GM21360 (cell line): ENCODE measurements at regions not wholly inside any gene's neighbourhood (a gene's known extent, or its start where the extent isn't known, plus 50 kb on each side); places are given as distances from the start of the nearest gene placed in this dataset.

Source experiments
- ATAC-seq: cut with Tn5 transposase; IDR thresholded peaks from one replicate; pipeline ENCODE4 v1.9.1; 2021; ENCODE audit warnings: mild to moderate bottlenecking, moderate library complexity; ENCODE audit not compliant: unreplicated experiment

DNA sequence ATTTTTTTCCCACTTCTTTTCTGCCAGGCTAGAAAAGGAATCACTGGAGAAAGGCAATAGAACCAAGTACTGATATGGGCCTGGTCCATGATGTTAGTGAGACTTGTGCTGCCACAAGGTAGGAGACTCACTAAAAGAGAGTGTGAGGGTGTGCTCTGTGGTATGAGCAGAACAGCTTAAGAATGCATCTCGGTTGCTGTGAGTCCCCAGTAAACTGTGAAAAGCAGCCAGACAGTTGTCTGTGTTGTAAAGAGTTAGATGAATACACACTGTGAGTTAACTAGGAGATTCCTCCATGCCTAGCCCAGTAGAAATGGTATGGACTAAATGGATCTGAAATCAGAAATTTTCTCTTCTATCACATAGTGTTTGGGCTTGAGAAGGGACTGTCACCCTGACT, 1177.3 kb upstream of the MIR17HG start:
- ATAC-seq: no peak

DNA sequence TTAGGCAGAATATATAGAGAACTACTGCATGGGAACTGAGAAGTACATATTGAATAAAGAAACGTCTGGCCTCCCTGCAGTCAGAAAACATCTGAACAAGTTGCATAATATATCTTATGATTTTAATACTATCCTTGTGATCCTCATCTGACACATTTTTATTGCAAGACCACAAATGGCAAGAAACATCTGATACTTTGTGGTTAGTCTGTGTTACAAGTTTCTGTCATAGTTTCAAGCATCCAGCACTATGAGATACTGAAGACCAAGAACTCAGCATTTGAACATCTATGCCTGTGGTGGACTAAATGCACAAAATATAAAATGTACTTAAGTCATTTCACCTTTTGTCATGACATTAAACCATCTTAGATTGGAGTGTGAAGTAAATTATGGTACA, 1175.8 kb upstream of the MIR17HG start:
- no peak for ATAC-seq

DNA sequence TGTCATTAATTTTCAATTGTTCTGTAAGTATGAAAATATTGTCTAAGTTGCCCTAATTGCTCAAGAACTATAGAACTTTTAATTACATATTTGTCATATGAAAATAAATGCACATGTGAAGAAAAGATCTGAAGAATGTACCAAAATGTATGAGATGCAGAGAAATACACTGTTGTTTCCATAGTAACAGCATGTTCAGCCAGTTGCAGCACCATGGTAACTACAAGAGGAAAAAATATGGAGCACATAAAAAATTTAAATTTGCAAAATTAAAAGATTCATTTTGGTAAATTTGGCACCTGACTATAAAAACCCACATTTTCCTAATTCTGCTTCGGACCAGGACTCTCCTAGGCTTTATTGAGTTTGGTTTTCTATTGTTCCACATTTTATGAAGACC, 1170.0 kb upstream of the MIR17HG start:
- no peak for ATAC-seq

DNA sequence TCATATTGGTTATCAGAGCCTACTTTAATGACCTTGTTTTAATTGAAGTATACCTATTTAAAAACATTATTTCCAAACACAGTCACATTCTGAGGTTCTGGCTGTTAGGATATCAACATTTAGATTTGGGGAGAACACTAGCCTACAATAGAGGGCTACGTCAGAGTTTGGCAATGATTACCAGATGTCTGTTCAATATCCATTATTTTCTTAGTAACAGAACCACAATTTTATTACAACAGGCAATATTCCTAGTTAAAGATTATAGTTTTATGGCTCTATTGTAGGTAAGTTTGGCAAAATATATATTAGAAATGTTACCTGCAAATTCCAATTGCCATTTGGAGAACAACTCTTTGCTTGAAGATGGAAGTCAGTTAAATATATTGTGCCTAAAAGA, 1163.1 kb upstream of the MIR17HG start:
- no peak for ATAC-seq

DNA sequence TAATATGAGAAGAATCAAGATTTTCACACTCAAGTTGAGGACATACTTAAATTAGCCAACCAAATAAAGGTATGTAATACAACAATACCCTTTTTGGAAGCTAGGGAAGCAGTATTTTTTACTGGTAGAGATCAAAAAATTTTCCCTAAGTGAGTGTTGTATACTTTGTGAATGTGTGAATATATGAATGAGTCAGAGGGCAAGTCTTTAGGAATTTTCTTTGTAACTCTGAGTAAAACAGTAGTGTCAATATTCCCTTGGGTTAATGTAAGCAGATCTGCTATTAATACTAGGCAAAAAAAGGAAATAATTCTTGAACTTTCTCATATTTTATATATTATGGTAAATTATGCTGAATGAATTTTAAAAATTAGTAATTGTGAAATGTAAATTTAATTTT, 1161.8 kb upstream of the MIR17HG start:
- no peak for ATAC-seq

DNA sequence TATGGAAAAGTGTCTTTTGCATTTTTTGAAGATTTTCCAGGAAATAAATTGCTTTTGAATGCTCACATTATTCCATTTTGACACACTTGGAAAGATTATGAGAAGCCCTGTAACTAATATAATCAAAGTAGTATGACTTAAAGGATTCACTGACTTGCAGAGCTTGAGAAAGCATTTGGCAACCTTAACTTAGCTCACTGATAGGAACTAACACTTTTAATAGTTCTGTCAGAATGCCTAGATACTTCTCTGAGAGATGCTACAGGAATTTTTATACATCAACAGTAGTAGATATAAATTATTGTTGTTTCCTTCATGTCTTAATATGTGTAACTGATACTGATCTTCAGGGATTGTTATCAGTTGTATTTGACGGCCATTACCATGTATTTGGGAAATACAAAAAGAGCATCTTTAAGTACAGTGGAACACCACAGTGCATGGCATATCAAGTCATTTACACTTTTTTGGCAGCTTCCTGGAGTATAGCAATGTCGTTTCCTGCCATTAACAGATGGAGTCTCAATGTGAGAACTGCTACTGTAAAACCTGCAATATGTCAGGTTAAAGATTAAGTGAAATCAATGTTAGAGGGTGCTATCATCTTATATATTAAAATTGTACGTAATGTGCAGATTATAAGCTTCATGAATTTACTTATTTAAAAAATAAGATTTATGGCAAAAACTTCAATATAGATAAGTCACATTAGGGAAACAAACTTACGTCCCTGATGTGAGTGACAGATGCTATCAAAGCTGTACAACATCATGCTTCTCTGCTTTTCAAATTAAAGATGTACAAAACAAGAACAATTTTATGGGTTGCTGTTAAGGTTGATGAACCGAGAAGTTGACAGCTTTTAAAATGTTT, 1159.8 kb upstream of the MIR17HG start:
- no peak for ATAC-seq

DNA sequence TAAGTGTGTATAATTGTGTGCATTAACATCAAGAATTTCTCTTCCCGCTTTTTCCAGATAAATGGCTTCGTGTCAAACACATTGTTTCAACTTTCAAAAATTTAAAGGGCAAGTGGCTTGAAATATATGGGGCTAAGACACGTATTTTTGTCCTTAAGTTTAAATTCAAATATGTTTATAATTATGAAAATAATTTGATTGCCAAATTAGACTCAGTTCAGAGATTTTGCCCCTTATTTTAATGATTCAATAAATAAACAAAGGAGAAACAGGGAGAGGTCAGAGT, 1159.2 kb upstream of the MIR17HG start:
- no peak for ATAC-seq

DNA sequence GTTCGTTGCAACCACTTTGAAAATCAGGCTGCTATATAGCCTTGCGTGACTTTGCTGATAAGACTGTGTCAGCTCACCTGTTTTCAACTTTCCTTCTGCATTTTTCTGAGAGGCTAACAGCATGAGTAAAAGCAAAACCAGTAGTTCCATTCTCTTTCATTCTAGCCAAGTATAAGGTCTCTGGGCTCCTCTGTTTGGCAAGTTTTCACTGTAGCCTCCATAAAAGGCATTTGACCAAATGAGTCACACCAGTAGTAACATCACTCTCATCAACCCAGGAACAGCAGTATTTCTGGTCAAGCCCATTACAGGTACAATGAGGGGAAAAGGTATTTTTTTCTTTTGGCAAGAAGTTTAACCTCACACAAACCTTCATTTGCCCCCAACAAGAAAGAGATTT, 1149.8 kb upstream of the MIR17HG start:
- no peak for ATAC-seq

DNA sequence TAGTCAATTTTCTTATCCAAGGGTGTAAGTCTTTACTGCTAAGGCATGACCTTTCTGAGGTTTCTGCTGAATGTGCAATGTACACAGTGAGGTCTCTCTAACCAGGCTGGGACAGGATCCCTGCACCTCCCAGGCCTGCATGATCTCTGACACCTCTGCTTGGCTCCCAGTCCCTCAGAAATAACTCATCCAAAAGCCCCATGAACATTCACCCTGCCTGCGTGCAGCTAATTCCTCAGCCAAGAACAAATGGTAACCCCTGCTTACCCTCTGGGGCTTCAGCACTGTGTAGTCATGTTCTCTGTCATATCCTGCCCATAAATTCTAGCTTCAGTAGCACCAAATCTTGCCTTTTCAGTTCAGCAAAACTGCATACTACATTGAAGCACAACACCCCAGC, 1146.3 kb upstream of the MIR17HG start:
- no peak for ATAC-seq

DNA sequence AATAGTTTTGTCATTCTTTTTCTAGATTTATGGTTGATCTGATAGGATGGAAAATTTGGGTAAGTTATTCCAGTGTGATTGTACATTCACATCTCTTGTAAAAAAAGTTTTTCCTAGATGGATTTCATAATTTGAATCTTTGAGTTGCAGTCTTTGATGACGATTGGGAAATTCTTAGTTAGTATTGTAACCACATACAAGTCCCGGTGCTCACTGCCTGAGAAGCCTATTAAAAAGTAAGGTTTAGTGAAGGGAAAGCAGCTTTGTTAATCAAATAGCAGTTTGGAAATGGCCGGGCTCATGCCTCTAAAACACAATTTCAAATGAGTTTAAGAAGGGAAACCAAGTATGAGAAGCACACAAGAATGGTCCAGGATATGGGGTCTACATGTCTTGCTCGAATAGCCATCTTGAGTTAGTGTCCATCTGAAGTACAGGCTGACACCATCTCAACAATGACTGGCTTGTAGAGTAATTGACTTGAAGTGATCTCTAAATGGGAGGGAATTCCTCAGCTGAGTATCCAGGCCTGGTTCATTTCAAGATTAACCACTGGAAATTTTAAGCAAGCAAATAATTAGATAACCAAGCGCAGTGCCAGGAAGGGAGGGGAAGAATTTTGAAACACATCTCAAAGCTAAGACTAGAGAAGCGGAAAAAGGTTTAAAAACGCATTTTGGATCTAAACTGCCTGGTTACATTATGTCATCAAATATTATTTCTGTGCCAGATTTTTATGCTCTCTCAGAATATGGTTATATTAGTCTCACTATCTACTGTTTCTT, 1145.6 kb upstream of the MIR17HG start:
- ATAC-seq: no peak

DNA sequence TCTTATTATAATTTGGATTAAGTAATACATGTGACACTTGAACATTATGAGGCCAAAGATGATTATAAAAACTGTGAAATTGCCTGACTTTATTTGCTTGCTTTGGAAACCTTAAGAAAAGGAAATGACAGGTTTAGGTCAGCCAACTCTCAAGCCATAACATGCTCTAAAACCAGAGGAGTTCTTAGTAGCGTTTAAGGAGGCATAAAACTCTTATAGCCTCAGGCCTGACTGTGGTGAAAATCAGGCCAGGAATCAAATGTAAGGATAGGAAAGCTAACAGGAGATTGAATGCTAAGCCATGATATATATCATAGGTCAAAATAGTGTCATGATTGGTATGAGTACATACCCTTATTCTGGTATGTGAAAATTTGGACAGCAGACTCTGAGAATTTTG, 1142.4 kb upstream of the MIR17HG start:
- no peak for ATAC-seq

DNA sequence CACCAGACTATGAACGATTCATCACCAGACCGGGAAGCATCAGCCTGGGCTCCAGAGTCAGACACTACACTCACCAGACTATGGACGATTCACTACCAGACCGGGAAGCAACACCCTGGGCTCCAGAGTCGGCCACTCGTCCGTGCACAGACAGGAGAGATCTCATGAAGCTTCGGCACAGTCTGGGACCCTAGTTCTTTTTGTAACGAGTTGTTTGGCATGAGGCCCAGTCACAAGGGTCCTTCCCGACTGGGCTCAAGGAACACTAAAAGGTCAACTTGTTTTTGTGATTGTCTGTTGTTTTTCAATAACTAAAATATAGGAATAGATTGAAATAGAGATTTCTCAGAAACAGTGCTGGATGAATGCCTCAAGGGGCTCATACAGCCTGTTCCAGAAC, 1141.6 kb upstream of the MIR17HG start:
- ATAC-seq: no peak

DNA sequence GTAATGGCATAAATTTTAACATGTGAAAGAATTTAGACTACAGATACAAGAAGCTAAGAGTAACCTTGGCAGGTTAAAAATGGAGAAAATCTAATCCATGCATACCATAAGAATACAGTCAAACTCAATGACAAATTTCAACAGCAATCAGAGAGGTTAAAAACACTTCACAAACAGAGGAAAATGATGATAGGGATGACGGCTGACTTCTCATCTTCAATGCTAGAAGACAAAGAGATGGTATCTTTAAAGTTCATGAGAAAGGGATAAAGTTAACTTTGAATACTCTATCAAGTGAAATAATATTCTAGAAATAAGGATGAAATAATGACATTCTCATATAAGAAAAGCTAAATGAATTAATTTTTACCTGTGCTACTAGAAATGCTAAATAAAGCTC, 1130.2 kb upstream of the MIR17HG start:
- ATAC-seq: no peak

DNA sequence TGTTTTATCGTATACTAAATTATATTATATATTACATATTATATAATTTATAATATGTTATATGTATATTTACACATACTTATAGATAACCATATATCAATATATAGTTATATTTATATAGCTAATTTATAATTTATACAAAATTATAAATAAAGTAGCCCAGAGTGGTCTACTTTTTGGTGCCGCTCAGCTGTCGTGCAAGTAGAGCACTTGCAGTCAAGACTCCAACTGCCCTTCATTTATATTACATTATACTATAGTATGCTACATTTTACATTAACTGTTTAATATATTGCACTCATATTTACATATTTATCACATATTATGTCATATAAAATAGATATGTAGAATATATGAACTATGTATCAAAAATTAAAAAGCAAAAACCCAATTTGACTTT, 1124.7 kb upstream of the MIR17HG start:
- ATAC-seq: no peak

DNA sequence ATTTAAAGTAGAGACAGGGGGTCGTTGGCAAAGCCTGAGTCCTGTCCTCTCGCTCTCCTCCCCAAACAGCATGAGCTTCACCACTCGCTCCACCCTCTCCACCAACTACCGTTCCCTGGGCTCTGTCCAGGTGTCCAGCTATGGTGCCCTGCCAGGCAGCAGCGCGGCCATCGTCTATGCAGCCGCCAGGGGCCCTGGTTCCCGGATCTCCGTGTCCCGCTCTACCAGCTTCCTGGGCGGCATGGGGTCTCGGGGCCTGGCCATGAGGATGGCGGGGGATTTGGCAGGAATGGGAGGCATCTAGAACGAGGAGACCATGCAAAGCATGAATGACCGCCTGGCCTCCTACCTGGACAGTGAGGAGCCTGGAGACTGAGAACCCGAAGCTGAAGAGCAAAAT, 1117.2 kb upstream of the MIR17HG start:
- ATAC-seq: no peak

DNA sequence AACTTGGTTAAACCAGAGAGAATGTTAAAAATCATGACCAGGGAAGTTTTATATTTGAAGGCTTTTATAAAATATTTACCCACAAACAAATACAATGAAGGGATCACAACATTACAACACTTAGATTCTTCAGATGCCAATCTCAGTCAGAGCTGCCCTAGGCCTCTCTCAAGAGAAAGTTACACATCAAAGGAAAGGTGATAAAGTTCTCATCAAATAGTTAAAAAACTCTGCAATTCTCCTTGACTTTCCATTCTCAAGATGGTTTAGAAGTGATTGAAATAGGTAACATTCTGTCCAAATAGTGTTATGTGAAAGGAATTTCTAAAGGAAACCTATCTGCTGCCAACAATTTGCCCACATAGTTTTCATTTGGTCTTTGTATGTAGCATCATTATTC, 1115.2 kb upstream of the MIR17HG start:
- ATAC-seq: no peak

DNA sequence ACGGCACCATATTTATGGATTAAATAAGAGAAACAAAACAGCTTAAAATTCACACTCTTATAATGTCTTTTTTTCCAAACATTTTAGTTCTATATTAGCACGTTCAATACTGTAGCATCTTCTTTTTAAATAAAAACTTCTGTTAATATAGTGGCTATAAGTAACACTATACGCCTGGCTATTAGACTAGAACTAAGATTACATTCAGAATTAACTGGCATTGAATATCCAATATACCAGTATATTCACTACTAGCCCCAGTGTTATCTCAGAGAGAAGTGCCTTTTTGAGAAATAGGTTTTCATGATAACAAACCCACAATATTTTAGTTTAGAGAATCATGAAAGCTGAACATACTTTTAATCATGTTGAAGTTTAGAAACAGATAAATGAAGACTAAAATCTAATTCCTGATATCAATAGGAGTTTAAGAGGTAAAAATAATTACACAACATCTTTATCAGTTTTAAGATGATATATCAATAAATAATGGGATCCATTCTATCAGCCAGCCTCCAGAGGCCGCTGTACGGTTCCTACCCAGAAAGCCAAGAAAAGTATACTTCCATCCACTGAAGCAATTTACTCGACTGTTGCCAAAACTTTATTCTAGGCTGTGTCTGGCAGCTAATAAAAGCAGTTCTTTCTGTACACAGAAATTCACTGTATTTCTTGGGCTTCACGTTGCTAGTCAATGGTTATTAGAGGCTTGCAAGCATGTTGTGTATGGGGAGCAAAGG, 1113.4 kb upstream of the MIR17HG start:
- ATAC-seq: no peak

DNA sequence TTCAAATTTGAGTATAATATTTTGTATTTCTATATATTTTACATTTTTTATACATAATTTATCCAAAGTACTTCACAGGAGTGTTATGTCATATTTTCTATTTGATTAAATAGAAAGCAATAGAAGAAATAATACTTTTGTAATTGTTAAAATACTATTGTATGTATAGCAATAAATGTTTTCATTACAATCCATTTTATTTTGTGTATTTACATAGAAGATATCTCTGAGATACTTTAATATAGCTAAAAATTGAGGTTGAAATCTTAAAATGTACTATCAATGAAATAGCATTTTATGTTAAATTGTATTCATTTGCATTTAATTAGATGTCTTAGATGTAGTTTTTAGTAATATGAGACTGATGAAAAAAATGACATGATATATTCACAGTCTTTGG, 1109.6 kb upstream of the MIR17HG start:
- no peak for ATAC-seq

DNA sequence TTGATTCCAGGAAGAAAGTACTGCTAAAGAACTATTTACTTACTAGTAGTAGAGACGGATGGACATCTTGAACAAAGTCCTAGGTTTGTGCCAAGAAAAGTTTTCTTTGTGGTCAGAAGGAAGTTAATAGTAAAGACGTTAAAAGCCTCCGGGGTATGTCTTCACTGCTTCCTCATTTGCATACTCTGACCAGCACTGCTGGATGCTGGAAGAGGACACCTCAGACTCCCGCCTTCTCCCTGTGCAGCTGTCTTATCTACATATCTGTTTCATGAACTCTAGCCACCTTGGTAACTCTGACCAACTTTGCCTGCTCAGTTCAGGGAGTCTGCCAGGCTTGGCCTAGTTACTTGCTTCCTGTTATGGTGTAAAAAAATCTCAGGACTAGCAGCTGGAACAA, 1109.1 kb upstream of the MIR17HG start:
- ATAC-seq: no peak

DNA sequence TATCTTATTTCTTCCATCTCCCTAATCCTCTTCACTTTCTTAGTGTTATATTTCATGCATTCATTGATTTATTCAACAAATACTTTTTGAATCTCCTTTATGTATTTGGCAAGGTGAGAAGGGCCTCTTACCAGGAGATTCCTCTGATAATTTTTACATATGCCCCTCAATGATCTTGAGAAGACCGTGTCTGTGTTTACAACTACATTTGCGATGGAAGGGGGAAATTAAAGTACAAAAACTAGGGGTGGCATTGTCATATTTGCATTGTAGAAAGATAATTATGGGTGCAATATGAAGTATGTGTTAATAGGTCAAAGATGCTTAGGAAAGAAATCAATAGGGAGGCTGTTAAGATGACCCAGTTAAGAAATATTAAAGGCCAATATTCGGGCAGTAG, 1108.4 kb upstream of the MIR17HG start:
- ATAC-seq: no peak

DNA sequence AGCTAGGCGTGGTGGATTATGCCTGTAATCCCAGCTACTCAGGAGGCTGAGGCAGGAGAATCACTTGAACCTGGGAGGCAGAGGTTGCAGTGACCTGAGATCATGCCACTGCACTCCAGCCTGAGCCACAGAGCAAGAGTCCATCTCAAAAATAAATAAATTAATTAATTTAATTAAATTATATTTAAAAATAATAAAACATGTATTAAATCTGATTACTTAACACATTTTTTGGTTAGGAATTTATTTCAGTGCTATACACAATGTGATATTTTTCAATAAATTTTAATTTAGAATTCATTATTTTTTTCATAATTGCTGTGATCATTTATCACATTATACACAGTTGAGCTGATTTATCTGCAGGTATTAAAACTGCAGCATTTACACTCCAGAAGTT, 1101.5 kb upstream of the MIR17HG start:
- no peak for ATAC-seq
